ENCODE measurements at regions not wholly inside any gene's neighbourhood (a gene's known extent, or its start where the extent isn't known, plus 50 kb on each side); places are given as distances from the start of the nearest gene placed in this dataset.

DNA sequence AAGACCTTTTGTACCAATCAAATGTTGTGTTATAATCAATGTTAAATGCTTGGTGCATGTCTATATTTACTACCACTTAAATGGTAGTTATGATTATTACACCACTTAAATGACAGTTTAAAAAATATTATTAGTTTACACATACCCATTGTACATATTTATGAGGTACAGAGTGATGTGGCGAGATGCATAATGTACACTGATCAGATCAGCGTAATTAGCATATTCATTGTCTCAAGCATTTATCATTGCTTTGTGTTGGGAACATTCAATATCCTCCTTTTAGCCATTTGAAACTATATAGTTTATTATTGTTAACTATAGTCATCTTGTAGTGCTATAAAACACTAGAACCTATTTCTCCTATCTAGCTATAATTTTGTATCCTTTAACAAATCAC lies 434.4 kb upstream of the ACTBL2 start:
- intact Hi-C loops (cut with micrococcal nuclease): no loop called here
- no TSS peak for BruUV-seq (replicated peaks)
- DNase-seq (no peak), ATAC-seq (no peak)
- Histone ChIP-seq H3K9ac (ENCODE audit: low read length) (no peak overlapping the region), H3K9me3 (ENCODE audit: low read length) (no peaks in the 10 kb centered on the region), H3K4me1 (ENCODE audit: insufficient read depth, low read length) (no peaks in the 10 kb centered on the region), H3K36me3 (ENCODE audit: low read depth, low read length) (no peaks in the 10 kb centered on the region), H3K4me2 (ENCODE audit: low read length) (no peak overlapping the region), H3K27ac (ENCODE audit: low read length) (no peak overlapping the region), H3K4me3 (ENCODE audit: low read length) (no peak overlapping the region), H3F3A (ENCODE audit: low read length, unreplicated experiment) (no peaks in the 10 kb centered on the region), H3K27me3 (ENCODE audit: low read length) (no peaks in the 10 kb centered on the region), H3K79me2 (ENCODE audit: low read length) (no peaks in the 10 kb centered on the region), H2AFZ (ENCODE audit: low read length) (no peak overlapping the region), H4K20me1 (ENCODE audit: low read length) (no peaks in the 10 kb centered on the region), H3K9me2 (replicated peaks; ENCODE audit: low read length) (no peaks in the 10 kb centered on the region)
- TF ChIP-seq, protein P1, sequence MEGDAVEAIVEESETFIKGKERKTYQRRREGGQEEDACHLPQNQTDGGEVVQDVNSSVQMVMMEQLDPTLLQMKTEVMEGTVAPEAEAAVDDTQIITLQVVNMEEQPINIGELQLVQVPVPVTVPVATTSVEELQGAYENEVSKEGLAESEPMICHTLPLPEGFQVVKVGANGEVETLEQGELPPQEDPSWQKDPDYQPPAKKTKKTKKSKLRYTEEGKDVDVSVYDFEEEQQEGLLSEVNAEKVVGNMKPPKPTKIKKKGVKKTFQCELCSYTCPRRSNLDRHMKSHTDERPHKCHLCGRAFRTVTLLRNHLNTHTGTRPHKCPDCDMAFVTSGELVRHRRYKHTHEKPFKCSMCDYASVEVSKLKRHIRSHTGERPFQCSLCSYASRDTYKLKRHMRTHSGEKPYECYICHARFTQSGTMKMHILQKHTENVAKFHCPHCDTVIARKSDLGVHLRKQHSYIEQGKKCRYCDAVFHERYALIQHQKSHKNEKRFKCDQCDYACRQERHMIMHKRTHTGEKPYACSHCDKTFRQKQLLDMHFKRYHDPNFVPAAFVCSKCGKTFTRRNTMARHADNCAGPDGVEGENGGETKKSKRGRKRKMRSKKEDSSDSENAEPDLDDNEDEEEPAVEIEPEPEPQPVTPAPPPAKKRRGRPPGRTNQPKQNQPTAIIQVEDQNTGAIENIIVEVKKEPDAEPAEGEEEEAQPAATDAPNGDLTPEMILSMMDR (conservative IDR thresholded peaks at IDR 0.05; ENCODE audit: low read depth, low read length): no peak
- TF ChIP-seq EZH2phosphoT487 (IDR thresholded peaks at IDR 0.05; ENCODE audit: borderline replicate concordance, low read length): no peak
- ChIA-PET POLR2A (ENCODE audit: unreplicated experiment) (no interaction called here), CTCF (no interaction called here)

DNA sequence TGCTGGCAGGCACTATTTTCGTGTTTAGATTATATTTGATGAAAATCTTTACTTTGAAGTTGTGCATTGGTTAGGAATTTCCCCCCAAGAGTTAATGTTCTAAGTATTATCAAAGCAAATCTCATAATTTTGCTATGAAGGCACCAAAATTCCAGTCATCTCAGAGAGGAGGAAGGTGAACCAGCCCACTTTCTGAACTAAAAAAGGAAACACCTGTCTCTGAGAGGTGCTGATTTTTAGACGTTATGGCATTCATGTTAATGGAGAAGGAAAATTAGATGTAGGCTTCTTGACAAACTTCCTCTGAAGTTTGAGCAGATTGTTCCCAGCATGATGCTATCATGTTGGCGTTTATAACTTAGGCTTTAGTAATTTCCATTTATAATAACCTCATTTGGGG lies 432.9 kb upstream of the ACTBL2 start:
- intact Hi-C loops (cut with micrococcal nuclease): no loop called here

DNA sequence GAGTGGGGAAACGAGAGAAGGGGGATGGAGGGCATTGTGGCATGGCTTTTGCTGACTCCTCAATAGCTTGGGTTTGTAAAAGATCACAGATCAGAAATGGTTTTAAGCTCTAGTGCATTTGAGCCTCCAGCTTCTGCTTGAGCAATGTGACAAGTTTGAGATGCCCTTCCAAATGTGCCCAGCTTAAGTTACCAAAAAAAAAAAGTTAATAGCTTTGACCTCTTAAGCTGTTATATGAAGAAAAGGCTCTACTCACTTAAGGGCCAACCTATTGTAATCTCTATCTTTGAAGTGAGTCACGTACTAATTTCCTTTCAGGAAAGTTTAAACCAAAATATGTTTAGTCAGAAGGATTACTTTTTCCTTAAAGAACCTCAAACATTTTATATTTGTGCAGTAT lies 428.8 kb upstream of the ACTBL2 start:
- H3F3A ChIP-seq (ENCODE audit: low read length, unreplicated experiment): no peaks in the 10 kb centered on the region
- no peaks in the 10 kb centered on the region for H3K4me1 ChIP-seq (ENCODE audit: insufficient read depth, low read length)
- H3K36me3 ChIP-seq (ENCODE audit: low read depth, low read length): no peaks in the 10 kb centered on the region
- H3K9ac ChIP-seq (ENCODE audit: low read length): no peak overlapping the region
- ChIA-PET CTCF (no interaction called here), POLR2A (ENCODE audit: unreplicated experiment) (no interaction called here)
- H3K4me3 ChIP-seq (ENCODE audit: low read length): no peak overlapping the region
- no peak overlapping the region for H2AFZ ChIP-seq (ENCODE audit: low read length)
- H4K20me1 ChIP-seq (ENCODE audit: low read length): no peaks in the 10 kb centered on the region
- no peaks in the 10 kb centered on the region for H3K9me3 ChIP-seq (ENCODE audit: low read length)
- intact Hi-C loops (cut with micrococcal nuclease): no loop called here
- BruUV-seq (replicated peaks): no TSS peak
- H3K27ac ChIP-seq (ENCODE audit: low read length): no peak overlapping the region
- no peaks in the 10 kb centered on the region for H3K27me3 ChIP-seq (ENCODE audit: low read length)
- no peak overlapping the region for H3K4me2 ChIP-seq (ENCODE audit: low read length)
- no peaks in the 10 kb centered on the region for H3K79me2 ChIP-seq (ENCODE audit: low read length)
- TF ChIP-seq EZH2 (IDR thresholded peaks at IDR 0.05; ENCODE audit: low read length, unreplicated experiment): no peak
- TF ChIP-seq, protein P1 (conservative IDR thresholded peaks at IDR 0.05; ENCODE audit: low read depth, low read length): no peak
- TF ChIP-seq EZH2phosphoT487 (IDR thresholded peaks at IDR 0.05; ENCODE audit: borderline replicate concordance, low read length): no peak
- DNase-seq (no peak), ATAC-seq (no peak)
- no peaks in the 10 kb centered on the region for H3K9me2 ChIP-seq (replicated peaks; ENCODE audit: low read length)

More for the DNA sequence above, 432.9 kb upstream of the ACTBL2 start:
- H3F3A ChIP-seq (ENCODE audit: low read length, unreplicated experiment): no peaks in the 10 kb centered on the region
- H3K9me2 ChIP-seq (replicated peaks; ENCODE audit: low read length): no peaks in the 10 kb centered on the region
- H3K27ac ChIP-seq (ENCODE audit: low read length): no peak overlapping the region
- H3K9ac ChIP-seq (ENCODE audit: low read length): no peak overlapping the region
- H3K4me3 ChIP-seq (ENCODE audit: low read length): no peak overlapping the region
- CTCF ChIA-PET: no interaction called here
- H4K20me1 ChIP-seq (ENCODE audit: low read length): no peaks in the 10 kb centered on the region
- H3K4me2 ChIP-seq (ENCODE audit: low read length): no peak overlapping the region
- no TSS peak for BruUV-seq (replicated peaks)
- no peaks in the 10 kb centered on the region for H3K27me3 ChIP-seq (ENCODE audit: low read length)
- no peaks in the 10 kb centered on the region for H3K36me3 ChIP-seq (ENCODE audit: low read depth, low read length)
- no peaks in the 10 kb centered on the region for H3K4me1 ChIP-seq (ENCODE audit: insufficient read depth, low read length)
- no peaks in the 10 kb centered on the region for H3K9me3 ChIP-seq (ENCODE audit: low read length)
- POLR2A ChIA-PET (ENCODE audit: unreplicated experiment): no interaction called here
- DNase-seq (no peak), ATAC-seq (no peak)
- H2AFZ ChIP-seq (ENCODE audit: low read length): no peak overlapping the region
- TF ChIP-seq EZH2 (IDR thresholded peaks at IDR 0.05; ENCODE audit: low read length, unreplicated experiment): no peak
- TF ChIP-seq, protein P1 (conservative IDR thresholded peaks at IDR 0.05; ENCODE audit: low read depth, low read length): no peak
- no peak for TF ChIP-seq EZH2phosphoT487 (IDR thresholded peaks at IDR 0.05; ENCODE audit: borderline replicate concordance, low read length)
- no peaks in the 10 kb centered on the region for H3K79me2 ChIP-seq (ENCODE audit: low read length)

Data from PC-3 (cell line).